NCI-H1048 (cell line): ENCODE measurements at regions not wholly inside any gene's neighbourhood (a gene's known extent, or its start where the extent isn't known, plus 50 kb on each side); places are given as distances from the start of the nearest gene placed in this dataset.

Experiments used
- DNase-seq: peaks from one replicate; lab custom pipeline; 2025; lab: John Stamatoyannopoulos, UW

DNA sequence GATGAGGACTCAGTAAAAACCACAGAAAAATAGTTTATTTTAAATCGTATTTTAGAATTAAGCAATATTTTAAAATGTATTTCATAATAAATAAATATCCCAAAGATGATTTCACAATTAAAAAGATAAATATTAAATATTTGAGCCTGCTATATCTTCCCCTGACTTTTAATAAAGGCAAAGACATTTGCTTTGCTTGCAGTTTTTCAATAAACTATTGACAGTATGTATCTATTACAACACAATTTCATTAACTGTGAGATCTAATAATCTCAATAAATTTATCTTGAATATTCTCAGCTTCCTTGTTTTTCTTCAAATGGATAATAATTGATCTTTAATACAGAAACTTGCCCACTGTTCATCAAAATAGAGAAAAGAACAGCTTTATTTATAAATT lies 186.2 kb upstream of the TARS1 start:
- no peak for DNase-seq

DNA sequence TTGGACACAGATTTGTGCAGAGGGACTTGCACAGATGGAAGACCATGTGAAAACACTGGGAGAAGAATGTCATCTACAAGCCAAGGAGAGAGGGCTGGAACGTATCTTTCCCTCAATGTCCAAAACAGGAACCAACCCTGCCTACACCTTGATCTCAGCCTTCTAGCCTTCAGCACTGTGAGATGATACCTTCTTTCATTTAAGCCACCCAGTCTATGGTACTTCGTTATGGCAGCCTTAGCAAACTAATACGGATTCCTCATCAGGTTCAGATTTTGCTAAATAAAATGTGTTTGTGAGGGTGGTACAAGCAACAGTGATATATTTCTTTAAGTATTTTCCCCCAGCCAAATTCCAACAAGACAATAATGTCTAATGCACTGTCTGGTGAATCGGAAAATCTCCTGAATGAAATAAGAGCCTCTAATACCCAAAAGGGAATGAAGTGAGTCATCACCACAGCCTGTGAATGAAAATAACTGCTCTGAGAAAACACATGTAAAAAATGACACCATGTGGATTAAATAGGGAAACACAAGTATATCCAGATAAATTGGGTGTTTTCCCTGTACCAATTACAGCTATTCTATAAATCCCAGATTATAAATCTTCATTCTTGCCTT lies 182.8 kb upstream of the TARS1 start:
- no peak for DNase-seq

DNA sequence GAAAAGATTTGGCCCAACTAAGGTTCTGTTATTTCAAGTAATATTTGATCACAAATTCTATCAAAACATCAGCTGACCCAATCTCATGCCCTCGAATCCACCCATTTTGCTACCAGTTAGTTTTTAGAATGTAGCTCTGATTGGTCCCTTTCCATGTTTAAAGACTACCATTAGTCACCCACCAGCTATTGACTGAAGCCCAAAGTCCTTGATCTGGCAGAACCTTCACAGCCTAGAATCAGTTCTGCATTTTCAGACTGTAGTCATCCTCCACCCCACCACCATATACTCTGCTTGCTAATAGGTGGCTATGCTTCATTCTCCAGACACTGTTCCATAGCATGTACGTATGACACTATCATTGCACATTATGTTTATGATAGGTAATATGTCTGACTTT lies 182.2 kb upstream of the TARS1 start:
- no peak for DNase-seq

DNA sequence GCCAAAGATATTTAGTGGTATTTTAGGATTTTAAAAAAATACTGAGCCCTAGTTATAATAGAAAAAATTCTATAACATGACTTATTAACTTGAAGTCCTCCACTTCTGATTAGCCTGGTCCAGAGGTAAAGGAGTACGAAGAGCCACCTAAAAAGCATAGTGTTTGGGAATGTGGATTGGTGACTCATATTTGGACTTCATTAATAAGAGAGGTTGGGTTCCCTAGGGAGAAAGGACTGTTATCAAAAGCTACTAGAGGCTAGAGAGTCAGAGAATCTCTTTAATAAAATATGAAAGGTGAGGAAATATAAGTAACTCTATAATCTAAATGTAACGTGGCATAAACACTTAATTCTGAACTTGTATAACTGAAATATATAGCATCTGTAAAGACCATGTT lies 180.7 kb upstream of the TARS1 start:
- DNase-seq, result no peak

DNA sequence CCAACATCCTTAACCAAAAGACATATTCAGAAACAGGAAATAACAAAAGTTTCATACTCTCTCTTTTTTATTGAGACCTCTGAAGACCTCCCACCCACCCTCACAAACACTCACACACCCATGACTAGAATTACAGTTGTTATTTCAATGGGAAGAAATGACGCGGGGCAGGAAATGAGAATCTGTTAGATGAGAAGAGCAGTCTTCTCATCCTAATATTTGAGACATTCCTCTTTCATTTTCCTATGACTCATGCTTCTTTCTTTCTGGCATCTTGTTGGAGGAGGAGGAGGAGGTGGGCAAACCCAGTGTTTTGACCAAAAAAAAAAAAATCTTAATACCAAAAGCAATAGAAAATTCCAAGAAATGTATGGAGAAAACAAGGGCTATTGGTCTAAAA lies 179.5 kb upstream of the TARS1 start:
- DNase-seq, result no peak

DNA sequence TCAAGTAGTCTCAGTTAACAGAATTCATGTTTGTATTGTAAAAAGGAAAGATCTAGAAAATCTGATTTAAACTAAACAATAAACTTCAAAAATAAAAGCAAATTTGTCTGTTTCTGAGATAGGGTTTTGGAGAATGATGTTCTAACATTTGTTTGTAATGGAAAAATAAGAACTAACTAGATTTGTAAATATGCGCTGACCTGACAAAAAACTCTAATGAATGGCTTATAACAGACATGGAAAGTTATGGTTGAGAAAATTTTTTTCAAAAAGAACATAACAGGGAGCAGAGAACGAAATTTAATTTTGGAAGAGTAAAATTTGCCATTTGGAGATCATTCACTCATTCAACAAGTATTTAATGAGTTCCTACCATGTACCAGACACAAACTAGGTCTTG lies 179.0 kb upstream of the TARS1 start:
- no peak for DNase-seq

DNA sequence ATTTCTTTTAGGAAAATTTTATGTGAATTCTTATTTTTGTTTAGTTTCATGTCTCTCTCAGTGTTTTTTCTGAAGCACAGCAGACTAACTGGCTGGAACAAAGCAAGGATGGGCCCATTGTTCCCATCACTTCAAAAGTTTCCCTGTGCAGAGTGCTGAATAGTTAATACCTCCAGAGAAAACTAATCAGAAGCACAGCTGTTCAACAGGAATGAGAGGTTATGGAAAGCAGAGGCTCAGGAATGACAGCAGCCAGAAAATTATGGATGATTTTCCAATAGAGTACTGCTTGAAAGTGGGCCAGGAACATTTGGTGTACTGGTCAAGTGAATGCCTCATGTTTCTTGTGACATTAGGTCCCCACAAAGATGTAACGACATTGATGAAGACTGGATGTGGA lies 173.0 kb upstream of the TARS1 start:
- no peak for DNase-seq

DNA sequence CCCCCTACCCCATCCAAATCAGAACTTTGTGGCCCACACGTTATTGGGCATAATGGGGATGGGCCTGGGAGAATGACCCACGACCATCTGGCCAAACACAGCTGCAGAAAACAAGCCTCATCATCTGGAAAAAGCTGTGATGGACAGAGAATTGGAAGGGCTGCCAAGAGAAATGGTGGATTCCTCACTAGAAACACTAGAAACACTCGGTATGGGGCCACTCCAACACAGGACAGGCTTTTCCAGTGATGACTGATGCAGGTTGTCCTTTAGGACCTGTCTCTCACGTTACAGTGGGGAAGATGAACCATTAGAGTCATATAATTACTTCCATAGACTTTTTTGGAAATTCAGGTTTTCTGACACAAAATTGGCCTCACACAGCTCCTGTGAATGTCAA lies 172.4 kb upstream of the TARS1 start:
- no peak for DNase-seq

DNA sequence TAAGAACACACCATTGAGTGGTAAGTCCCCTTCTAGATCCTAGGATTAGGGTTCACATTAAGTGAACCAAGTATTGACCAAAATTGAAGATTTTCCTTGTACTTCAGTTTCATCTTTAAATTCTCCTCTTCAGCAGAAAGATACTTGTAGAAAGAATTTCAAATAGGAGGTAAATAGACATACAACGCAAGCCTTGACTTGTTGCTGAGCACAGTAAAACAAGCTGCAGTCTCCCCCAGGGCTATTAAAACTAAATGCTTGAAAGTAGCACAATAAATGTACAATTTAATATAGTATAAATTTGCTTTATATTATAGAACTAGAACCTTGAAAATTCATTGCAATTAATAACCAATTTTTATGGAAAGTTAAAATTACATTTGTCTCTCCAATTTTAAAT lies 170.1 kb upstream of the TARS1 start:
- no peak for DNase-seq

DNA sequence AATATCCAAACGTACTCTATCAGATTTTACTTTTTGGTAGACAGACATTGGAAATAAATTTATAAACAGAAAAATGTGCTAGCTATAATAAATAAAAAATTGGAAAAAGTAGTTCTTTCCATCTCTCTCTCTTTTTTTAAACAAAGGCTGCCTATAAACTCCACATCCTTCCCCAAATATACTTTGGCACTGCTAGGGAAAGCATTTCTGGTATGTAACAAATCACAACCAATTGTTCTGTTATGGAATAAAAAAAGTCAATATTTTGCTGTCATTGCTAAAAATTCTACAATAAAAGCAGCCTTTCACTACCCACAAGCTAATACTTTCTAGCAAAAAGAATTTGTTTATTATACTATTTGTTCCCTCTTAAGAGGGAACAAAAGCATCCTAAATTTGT lies 169.2 kb upstream of the TARS1 start:
- DNase-seq, result no peak

DNA sequence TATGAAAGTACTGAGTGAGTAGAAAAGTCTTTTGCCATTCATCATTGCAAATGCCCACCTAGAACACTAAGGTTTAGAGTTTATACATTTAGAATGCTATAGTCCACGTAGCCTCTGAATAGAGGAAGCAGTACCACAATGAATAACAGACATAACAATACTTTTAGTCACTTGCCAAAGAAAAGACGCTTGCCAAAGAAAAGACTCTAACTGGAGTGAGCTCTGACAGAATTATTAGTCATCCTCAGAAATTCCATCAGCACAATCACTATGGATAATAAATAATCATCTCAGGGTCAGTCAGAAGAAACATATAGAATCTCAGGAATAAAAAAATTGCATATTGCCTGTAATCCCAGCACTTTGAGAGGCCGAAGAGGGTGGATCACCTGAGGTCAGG lies 168.5 kb upstream of the TARS1 start:
- DNase-seq, result no peak

DNA sequence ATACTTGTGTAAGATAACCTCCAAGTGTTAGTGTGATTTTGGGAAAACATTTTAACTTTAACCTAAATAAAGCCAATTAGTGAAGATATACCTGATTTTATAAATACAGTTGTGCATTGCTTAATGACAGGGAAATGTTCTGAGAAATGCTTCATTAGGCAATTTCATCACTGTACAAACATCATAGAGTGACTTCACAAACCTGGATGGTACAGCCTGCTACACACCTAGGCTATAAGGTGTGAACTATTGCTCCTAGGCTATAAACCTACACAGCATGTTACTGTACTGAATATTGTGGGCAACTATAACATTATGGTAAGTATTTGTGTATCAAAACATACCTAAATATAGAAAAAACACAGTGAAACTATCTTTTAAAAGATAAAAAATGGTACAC lies 166.8 kb upstream of the TARS1 start:
- DNase-seq, result no peak

DNA sequence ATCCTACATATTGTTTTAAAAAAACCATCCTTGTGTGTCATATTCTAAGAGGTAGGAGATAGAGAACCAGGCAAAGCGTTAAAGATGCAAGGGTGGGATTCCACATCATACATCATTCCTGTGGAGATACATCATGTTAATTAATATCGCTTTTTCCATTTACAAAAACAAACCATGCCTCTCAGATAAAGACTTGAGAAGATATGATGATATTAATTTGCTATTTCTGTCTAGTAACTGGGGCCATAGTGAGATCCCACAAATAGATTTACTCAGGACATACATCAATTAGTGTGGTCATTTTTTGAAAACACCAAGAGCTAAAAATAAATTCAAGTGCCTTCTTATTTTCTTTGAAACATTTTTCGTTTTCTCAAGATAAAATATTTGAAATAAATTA lies 165.4 kb upstream of the TARS1 start:
- DNase-seq, result no peak

DNA sequence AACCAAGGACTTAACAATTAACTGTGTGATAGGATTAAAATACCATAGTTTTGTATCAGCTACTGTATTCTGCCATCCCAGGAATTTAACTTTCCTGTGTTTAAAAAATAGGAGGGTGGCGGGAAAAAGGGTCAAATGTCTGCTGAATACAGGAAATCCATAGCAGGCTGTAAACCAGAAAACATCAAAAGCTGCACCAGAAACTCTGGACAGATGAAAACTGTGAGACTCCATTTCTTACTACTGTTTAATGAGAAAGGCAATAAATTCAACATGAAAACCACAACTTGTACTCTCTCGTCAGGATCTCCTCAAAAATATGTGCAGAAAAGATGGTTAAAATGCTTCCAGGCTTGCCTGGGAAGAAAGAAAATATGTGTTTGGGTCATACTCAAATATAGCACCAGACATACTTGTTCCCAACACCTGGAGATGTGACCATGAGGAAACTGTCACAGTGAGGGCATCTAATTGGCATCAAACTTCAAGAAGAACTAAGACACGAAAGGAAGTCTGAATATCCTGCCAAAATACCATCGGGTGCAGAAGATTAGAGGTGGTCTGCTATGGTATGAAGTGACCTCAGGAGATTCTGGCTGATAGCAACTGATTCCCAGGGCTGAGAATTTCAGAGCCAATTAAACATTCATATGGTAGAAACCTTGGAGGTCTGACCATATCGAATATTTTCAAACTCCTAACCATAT lies 164.7 kb upstream of the TARS1 start:
- DNase-seq, result no peak

DNA sequence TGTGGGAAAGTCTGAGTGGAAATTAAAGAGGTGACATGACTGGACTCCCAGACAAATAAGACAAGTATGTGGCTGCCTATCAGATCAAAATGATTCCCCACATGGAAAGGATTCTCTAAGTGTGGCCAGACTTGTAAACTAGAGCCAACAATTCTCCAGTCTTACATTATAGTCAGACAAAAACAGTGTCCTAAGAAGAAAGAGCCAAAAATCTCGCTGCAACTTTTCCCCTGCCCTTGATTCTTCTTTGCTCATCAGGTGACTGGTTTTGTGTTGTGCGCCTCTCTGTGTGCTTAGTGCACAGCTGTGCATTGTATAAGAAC lies 164.2 kb upstream of the TARS1 start:
- no peak for DNase-seq

DNA sequence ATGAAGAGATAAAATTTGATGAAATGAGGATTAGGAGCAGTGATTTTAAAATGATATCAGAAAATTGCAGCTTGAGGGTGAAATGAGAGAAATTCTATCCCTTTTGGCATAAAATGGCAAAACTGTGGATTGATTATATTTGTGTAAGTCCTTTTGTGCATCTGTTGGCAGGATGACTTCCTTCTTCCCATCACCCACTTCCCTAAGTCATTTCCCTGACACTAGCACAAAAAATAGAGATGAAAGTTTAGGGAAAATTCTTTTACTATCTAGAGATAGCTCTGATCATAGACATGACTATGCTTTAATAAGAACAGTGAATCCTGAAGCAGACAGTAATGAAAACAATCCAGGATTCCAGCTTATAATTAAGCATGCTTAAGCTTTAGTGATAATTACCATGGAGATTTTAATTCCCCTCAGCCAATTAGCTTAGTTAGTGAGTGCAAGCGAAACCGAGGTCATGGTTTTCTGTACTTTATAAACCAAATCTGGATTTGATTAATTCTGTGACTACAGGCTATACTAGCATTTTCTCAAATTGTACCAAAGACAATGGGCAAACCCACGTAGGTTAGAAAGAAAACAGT lies 163.6 kb upstream of the TARS1 start:
- DNase-seq, result no peak

DNA sequence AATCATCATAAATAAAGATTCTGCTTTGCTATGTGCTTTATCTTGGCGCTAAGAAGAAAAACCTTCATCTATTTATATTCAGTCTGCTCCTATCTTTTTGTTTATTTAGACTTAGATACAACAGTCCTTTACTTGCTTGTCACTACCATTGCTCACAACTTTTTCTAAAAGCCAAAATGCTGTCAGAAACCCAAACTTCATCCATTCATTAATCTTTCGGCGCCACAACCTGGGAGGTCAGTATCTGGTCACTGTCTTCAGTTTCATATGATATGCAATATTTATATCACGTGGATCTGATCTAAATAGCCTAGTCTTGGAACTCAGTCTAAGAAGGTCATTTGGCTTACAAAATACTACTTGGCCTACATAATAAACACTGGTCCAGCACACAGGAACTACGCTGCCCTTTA lies 159.3 kb upstream of the TARS1 start:
- DNase-seq, result no peak

DNA sequence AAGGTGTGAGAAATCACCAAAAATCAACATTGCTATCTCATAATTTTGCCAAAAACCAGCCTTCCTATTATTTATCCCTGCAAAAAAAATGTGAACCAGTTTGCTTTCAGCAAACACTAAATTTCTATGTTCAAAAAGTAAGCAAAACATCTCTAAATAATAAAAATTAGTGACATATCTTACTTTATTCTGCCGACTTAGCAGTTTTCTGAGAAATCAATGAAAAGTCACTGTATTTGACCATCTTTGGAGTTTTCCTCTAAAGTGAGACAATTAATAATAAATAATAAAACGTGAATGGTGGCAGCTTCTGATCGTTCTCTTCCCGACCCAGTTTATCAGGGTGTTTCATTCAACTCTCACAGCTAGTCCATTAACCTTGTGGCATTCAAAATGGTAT lies 158.6 kb upstream of the TARS1 start:
- DNase-seq, result no peak

DNA sequence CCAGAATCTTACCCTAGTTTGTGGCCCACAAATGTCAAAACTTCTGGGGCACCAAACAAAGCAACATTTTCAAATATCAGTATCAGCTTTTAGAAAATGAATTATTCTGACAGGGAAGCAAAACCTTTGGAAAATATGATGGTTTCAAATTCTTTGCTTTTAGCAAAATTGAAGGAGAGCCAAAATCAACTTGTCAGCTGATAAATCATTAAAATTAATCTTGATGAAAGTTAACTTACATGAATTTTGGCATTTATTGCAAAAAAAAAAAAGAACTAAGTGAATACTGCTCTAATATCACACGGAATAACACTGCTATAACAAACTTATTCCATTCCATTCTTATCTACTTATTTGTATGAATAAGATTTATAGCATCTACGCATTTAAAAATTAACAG lies 158.1 kb upstream of the TARS1 start:
- no peak for DNase-seq

DNA sequence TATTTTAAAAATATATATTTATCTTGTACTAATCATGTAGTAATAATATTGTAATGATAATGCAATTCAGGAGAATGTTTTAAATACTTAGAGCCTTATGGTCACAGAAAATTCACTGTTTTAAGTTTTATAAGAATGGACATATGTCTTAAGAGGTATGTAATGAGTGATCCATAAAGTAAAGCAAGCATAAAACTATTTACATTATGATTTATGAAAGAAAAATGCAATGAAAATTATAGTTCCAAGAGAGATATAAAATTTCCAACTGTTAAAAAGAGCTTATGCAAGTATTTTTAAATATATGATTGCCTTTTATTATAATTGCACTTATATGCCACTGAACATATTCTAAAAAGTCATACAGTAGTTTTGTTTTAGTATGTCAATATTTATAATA lies 157.5 kb upstream of the TARS1 start:
- DNase-seq, result no peak

DNA sequence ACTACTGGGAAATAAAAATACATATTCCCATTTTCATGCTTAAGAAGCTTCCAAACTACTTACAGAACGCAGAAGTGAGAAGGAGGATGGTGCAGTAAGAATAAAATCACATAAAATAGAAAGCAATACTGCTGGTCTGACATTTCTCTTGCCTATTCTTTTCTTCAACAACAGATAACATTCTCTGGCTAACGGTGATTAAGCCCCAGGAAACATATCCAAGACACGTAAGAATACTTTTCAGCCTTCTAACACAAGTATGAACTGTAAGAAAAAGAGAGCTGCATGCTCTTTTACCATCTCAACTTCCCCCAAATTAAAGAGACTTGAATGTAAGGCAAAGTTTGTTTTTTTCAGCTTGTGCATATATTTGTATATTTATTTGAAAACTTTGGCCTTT lies 156.1 kb upstream of the TARS1 start:
- DNase-seq, result no peak

DNA sequence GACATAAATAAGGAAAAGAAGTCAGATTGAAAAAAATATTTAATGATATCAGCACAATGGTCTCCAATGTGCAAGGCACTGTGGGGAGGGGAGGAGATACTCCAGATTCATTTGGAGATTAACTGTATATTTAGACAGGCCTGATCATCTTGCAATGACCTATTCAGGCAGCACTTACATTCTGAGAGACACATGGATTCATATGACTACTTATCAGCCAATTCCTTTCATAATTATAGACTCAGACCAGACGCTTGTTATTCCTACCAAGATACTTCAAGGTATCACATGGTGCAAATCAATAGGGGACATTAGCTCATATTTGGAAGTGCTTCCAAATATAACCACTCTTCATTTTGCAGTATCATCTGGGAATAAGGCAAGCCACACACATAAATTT lies 153.5 kb upstream of the TARS1 start:
- DNase-seq, result no peak

DNA sequence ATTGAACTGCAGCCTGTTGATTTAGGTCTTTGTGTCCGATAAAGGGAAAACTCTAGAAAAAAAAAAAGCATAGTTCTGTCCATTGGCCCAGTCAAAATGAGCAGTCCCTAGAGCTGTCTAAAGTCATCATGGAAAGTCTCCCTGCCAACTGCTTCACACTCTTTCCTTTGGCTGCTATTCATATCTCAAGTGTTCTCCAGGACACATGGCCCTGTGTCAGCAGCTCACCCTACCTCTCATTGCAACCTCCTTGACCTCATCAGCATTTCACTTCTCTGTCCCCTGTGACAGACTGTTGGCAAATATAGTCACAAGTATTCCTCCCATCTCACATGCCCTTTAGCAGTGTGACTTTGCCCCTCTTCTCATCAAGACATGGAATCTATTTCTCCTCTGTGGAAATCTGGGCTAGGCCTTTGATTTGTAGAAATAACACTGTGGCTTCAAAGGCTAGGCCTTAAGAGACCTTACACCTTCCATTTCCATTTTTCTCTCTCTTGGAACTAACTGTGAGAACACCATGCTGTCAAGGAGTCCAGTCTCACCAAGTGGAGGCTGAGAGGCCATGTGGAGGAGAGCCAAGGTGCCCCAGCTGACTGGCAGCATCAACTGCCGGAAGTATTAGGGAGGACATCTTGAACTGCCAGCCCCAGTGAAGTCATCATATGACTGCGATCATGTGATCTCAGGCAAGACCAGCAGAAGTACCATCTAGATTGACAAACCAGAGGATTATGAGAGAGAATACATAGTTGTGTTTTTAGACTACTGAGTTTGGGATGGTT lies 149.4 kb upstream of the TARS1 start:
- no peak for DNase-seq
